ENCODE measurements at regions not wholly inside any gene's neighbourhood (a gene's known extent, or its start where the extent isn't known, plus 50 kb on each side); places are given as distances from the start of the nearest gene placed in this dataset.
"Not testable (repeated sequence)": the region's sequence is repeated elsewhere in the genome, so short reads cannot be mapped to it uniquely, and the experiment has no call there.

- DNase-seq (ENCODE audit: insufficient read length, low spot score), result no peak
- FAIRE-seq, result no peak
Observed at GRCh38 chr1:143651350-143651992, 320.3 kb downstream of the FAM72C start.

GRCh38 chr1:143644035-143644434, 327.8 kb downstream of the FAM72C start:
- DNase-seq (ENCODE audit: insufficient read length, low spot score); FAIRE-seq: not testable (repeated sequence)

- FAIRE-seq, result no peak
- no peak for DNase-seq (ENCODE audit: insufficient read length, low spot score)
Observed at GRCh38 chr1:143643148-143643885, 328.5 kb downstream of the FAM72C start.

GRCh38 chr1:143625886-143626285, 345.9 kb downstream of the FAM72C start:
- DNase-seq (ENCODE audit: insufficient read length, low spot score) (no peak), FAIRE-seq (no peak)

- FAIRE-seq (no peak), DNase-seq (ENCODE audit: insufficient read length, low spot score) (no peak)
Observed at GRCh38 chr1:143619851-143620250, 351.9 kb downstream of the FAM72C start.

- no peak for FAIRE-seq
- DNase-seq (ENCODE audit: insufficient read length, low spot score), result no peak
Observed at GRCh38 chr1:143611159-143611558, 360.6 kb downstream of the FAM72C start.

- DNase-seq (ENCODE audit: insufficient read length, low spot score), result no peak
- FAIRE-seq, result no peak
Observed at GRCh38 chr1:143610196-143610595, 361.6 kb downstream of the FAM72C start.

GRCh38 chr1:143604887-143605286, 366.9 kb downstream of the FAM72C start:
- DNase-seq (ENCODE audit: insufficient read length, low spot score) (no peak), FAIRE-seq (no peak)

- FAIRE-seq, result no peak
- DNase-seq (ENCODE audit: insufficient read length, low spot score), result no peak
Observed at GRCh38 chr1:143584508-143584907, 387.3 kb downstream of the FAM72C start.

GRCh38 chr1:143574891-143575520, 396.8 kb downstream of the FAM72C start:
- DNase-seq (ENCODE audit: insufficient read length, low spot score) (no peak), FAIRE-seq (no peak)

- not testable (repeated sequence) for FAIRE-seq; DNase-seq (ENCODE audit: insufficient read length, low spot score)
Observed at GRCh38 chr1:143572661-143573060, 399.1 kb downstream of the FAM72C start.

- not testable (repeated sequence) for DNase-seq (ENCODE audit: insufficient read length, low spot score); FAIRE-seq
Observed at GRCh38 chr1:143563761-143564160, 408.0 kb downstream of the FAM72C start.

GRCh38 chr1:143553627-143554026, 418.2 kb downstream of the FAM72C start:
- FAIRE-seq (no peak), DNase-seq (ENCODE audit: insufficient read length, low spot score) (no peak)

- not testable (repeated sequence) for FAIRE-seq
Observed at GRCh38 chr1:143504703-143505102, 467.1 kb downstream of the FAM72C start.

GRCh38 chr1:143504080-143504479, 467.7 kb downstream of the FAM72C start:
- not testable (repeated sequence) for FAIRE-seq; DNase-seq (ENCODE audit: insufficient read length, low spot score)

More at GRCh38 chr1:143504703-143505102, 467.1 kb downstream of the FAM72C start:
- DNase-seq (ENCODE audit: insufficient read length, low spot score), result not testable (repeated sequence)

GRCh38 chr1:143503048-143503447, 468.7 kb downstream of the FAM72C start:
- not testable (repeated sequence) for DNase-seq (ENCODE audit: insufficient read length, low spot score); FAIRE-seq

- not testable (repeated sequence) for FAIRE-seq; DNase-seq (ENCODE audit: insufficient read length, low spot score)
Observed at GRCh38 chr1:143502038-143502437, 469.7 kb downstream of the FAM72C start.

GRCh38 chr1:143498059-143498749, 473.6 kb downstream of the FAM72C start:
- DNase-seq (ENCODE audit: insufficient read length, low spot score); FAIRE-seq: not testable (repeated sequence)

- no peak for FAIRE-seq
Observed at GRCh38 chr1:143497374-143497747, 474.4 kb downstream of the FAM72C start.

GRCh38 chr1:143496526-143497373, 475.0 kb downstream of the FAM72C start:
- not testable (repeated sequence) for FAIRE-seq

More at GRCh38 chr1:143497374-143497747, 474.4 kb downstream of the FAM72C start:
- DNase-seq (ENCODE audit: insufficient read length, low spot score), result no peak

More at GRCh38 chr1:143496526-143497373, 475.0 kb downstream of the FAM72C start:
- DNase-seq (ENCODE audit: insufficient read length, low spot score), result not testable (repeated sequence)

Data from GM19239 (cell line).